Motor neuron (in vitro differentiated cells): ENCODE measurements at regions not wholly inside any gene's neighbourhood (a gene's known extent, or its start where the extent isn't known, plus 50 kb on each side); places are given as distances from the start of the nearest gene placed in this dataset.

Experiments used
- ATAC-seq, 8 experiments: fragments of 200-7000 bp; cut with Tn5 transposase; replicated peaks in 6 of 8; 2 replicates each; pipeline ENCODE4 v1.8.0; 2021; ENCODE audit warnings: mild to moderate bottlenecking in 8 of 8, moderate library complexity in 8 of 8
- H3K27ac ChIP-seq, 2 donors: fragments of 250-450 bp; sonication (Bioruptor Pico); 2 replicates each; pipeline ENCODE4 v1.9.0; 2021; ENCODE audit warnings: antibody characterized with exemption in 2 of 2, mild to moderate bottlenecking in 2 of 2, moderate library complexity in 1 of 2
- H3K4me1 ChIP-seq, 2 donors: fragments of 250-450 bp; sonication (Bioruptor Pico); replicated peaks in 1 of 2; 2 replicates each; pipeline ENCODE4 v1.6.1; 2021; ENCODE audit warnings: antibody characterized with exemption in 2 of 2, mild to moderate bottlenecking in 2 of 2, moderate library complexity in 1 of 2
- H3K4me3 ChIP-seq, 5 donors: fragments of 250-450 bp; sonication (Bioruptor Pico); 2 replicates each; pipeline ENCODE4 v1.9.0; 2021; ENCODE audit warnings: antibody characterized with exemption in 5 of 5, mild to moderate bottlenecking in 5 of 5, moderate library complexity in 4 of 5
- WGBS, 10 experiments: fragments of 450-650 bp; shearing (Covaris generic); methylation state at CpG; one replicate each; pipeline ENCODE4 v1.0.0; 2022; 5-methylcytosine and 5-hydroxymethylcytosine counted together
- in situ Hi-C, 9 experiments: fragments of 400-800 bp; cut with MboI; loops; one replicate each; pipeline ENCODE4 v1.15.0; 2021; ENCODE audit warnings: low sequenced_read_pairs in 9 of 9, low pct_unique_long_range_greater_than_20kb in 2 of 9; ENCODE audit not compliant: unreplicated experiment in 9 of 9

DNA sequence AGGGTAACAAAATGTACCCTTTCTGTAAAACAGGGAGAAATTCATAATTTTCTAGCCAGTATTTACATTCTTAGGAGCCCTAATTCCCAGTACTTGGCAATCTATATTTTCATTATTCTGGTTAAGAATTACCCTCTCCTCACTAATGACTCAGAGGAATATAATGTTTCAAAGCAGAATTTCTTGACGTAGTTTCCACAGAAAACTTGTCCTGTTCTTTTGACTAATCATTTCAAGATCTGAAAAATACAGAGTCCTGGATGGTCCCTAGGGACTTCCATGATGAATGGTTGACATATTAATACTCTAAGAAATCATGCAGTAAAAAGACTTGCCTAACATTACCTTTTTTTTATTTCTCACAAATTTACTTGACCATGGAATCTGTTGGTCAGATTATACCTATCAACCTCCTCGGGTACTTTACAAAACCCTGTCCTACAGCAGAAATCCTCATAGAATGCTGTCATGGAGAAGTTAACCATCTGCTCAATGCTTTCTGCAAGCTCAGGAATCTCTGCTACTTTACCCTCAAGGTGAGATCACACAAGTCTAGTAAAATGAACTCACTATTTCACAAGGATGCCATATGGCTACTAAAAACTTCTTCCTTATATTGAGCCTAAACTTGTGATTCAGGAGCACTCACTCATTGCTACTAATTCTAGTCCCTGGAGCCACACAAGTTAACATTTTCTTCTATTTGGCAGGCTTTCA lies 202.1 kb upstream of the CNR1 start:
- in situ Hi-C loops, result no loop called here
- WGBS, 10 experiments, result 8 to 90% (median 71%) methylated on average over 1 to 2 of the region's 2 CpGs; no CpG with 5 or more reads in 1 of the 10 experiments
- ATAC-seq, result no peak
- Histone ChIP-seq H3K4me1 (peaks cover 0 to 8% of the 10 kb centered on the region in 2 donors), H3K27ac (no peak overlapping the region), H3K4me3 (no peak overlapping the region)

- 0 to 100% (median 45%) methylated on average over 1 of the region's 1 CpG; no CpG with 5 or more reads in 4 of the 10 experiments for WGBS, 10 experiments
- Histone ChIP-seq H3K4me1 (peaks cover 0 to 8% of the 10 kb centered on the region in 2 donors), H3K27ac (no peak overlapping the region), H3K4me3 (no peak overlapping the region)
- in situ Hi-C loops, result no loop called here
- ATAC-seq, result no peak
These were observed 201.1 kb upstream of the CNR1 start for GRCh38 chr6:88367248-88367647.

GRCh38 chr6:88366672-88367071 lies 200.5 kb upstream of the CNR1 start:
- H3K4me1 ChIP-seq, result peaks cover 0 to 8% of the 10 kb centered on the region in 2 donors
- no peak for ATAC-seq
- WGBS, 10 experiments, result 0 to 100% (median 80%) methylated on average over 1 to 2 of the region's 2 CpGs; no CpG with 5 or more reads in 1 of the 10 experiments
- no peak overlapping the region for H3K27ac ChIP-seq
- no peak overlapping the region for H3K4me3 ChIP-seq
- in situ Hi-C loops, result no loop called here

- 0 to 94% (median 69%) methylated on average over 1 to 2 of the region's 2 CpGs; no CpG with 5 or more reads in 4 of the 10 experiments for WGBS, 10 experiments
- Histone ChIP-seq H3K27ac (no peak overlapping the region), H3K4me3 (no peak overlapping the region), H3K4me1 (peaks cover 0 to 8% of the 10 kb centered on the region in 2 donors)
- no peak for ATAC-seq
- in situ Hi-C loops, result no loop called here
These were observed 199.5 kb upstream of the CNR1 start for GRCh38 chr6:88365656-88366055.

DNA sequence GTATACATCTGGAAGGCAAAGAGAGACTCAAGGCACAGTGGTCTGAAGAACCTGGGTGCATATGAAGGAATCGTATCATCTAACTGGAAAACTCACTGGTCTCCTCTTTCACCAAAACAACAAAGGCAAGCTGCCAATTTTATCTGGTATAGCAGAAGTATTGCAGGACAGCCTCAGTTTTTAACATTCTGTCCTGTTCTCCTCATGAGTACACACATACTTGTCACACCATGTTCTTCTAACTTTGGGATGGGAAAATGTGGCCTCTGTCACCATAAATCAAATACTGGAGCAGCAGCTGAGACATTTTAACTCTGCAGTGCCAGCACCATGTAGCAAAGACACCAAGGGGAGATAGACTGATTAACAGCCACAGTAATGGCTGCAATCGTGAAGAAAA lies 199.1 kb upstream of the CNR1 start:
- 0 to 94% (median 80%) methylated on average over 1 to 2 of the region's 2 CpGs; no CpG with 5 or more reads in 5 of the 10 experiments for WGBS, 10 experiments
- no peak overlapping the region for H3K4me3 ChIP-seq
- in situ Hi-C loops, result no loop called here
- H3K27ac ChIP-seq, result no peak overlapping the region
- peaks cover 2 to 9% of the 10 kb centered on the region in 2 donors for H3K4me1 ChIP-seq
- no peak for ATAC-seq

DNA sequence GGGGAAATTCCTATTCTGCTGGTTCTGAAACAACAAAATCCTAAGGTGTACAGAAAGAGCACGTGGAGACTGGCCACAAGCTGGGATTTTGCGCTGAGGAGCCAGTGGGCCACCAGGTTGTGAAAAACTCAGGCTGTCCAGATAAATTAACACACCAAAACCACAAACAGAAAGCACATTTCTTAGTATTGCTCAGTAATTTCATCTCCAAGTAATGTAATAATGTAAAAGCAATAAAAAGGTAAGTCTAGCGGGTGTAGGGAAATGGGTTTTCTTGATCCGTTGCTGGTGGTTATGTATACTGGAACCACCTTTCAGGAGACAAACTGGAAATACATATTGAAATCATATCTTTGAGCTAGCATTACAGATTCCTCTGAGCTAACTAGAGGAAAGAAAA lies 195.6 kb upstream of the CNR1 start:
- ATAC-seq, result no peak
- Histone ChIP-seq H3K27ac (no peak overlapping the region), H3K4me3 (no peak overlapping the region), H3K4me1 (peaks cover 2 to 5% of the 10 kb centered on the region in 2 donors)
- WGBS, 10 experiments, result 20 to 95% (median 83%) methylated on average over 1 to 4 of the region's 4 CpGs; no CpG with 5 or more reads in 3 of the 10 experiments
- in situ Hi-C loops, result no loop called here

- peaks cover 2 to 5% of the 10 kb centered on the region in 2 donors for H3K4me1 ChIP-seq
- H3K4me3 ChIP-seq, result no peak overlapping the region
- ATAC-seq, result peak in 1 of 8 experiments; percentile 42
- WGBS, 10 experiments, result 20 to 100% (median 90%) methylated on average over 1 to 2 of the region's 3 CpGs; no CpG with 5 or more reads in 4 of the 10 experiments
- H3K27ac ChIP-seq, result no peak overlapping the region
- in situ Hi-C loops, result no loop called here
These were observed 195.2 kb upstream of the CNR1 start for GRCh38 chr6:88361298-88361697.

GRCh38 chr6:88360203-88360797 lies 194.2 kb upstream of the CNR1 start:
- peak in 4 of 8 experiments; percentile 18 to 58 (median 38) for ATAC-seq
- in situ Hi-C loops, result no loop called here
- H3K4me1 ChIP-seq, result peaks cover 2 to 5% of the 10 kb centered on the region in 2 donors
- WGBS, 10 experiments, result 0 to 40% (median 25%) methylated on average over 1 of the region's 1 CpG; no CpG with 5 or more reads in 5 of the 10 experiments
- no peak overlapping the region for H3K27ac ChIP-seq
- no peak overlapping the region for H3K4me3 ChIP-seq

- peaks cover 2 to 5% of the 10 kb centered on the region in 2 donors for H3K4me1 ChIP-seq
- in situ Hi-C loops, result no loop called here
- peak in 5 of 8 experiments; percentile 40 to 65 (median 64) for ATAC-seq
- no peak overlapping the region for H3K4me3 ChIP-seq
- WGBS, 10 experiments, result 0 to 93% (median 25%) methylated on average over 1 to 3 of the region's 3 CpGs; no CpG with 5 or more reads in 2 of the 10 experiments
- no peak overlapping the region for H3K27ac ChIP-seq
These were observed 193.5 kb upstream of the CNR1 start for GRCh38 chr6:88359530-88360202.

DNA sequence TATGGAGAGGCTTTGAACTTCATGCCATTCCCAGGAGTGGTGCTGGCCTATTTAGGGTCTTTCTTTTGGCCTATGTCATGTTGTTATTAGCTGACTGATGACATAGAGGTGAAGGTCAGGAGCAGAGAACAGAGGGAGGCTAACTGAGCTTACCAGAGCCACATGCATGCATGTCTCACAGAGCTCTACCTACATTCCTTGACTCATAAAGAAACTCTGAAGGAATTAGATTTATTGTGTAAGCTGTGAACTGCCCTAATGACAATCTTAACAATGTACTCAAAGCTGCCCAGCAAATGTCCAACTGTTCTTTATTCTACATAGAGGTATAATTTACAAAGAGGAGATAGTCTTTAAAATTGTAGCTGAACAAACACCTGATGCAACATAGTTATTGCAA lies 192.7 kb upstream of the CNR1 start:
- Histone ChIP-seq H3K27ac (no peak overlapping the region), H3K4me1 (peaks cover 2 to 5% of the 10 kb centered on the region in 2 donors), H3K4me3 (no peak overlapping the region)
- peak in 3 of 8 experiments; percentile 21 to 34 (median 26) for ATAC-seq
- in situ Hi-C loops, result no loop called here

- 0 to 83% (median 46%) methylated on average over 1 of the region's 1 CpG for WGBS, 10 experiments
- in situ Hi-C loops, result no loop called here
- ATAC-seq, result no peak
These were observed 183.4 kb upstream of the CNR1 start for GRCh38 chr6:88349511-88349910.

DNA sequence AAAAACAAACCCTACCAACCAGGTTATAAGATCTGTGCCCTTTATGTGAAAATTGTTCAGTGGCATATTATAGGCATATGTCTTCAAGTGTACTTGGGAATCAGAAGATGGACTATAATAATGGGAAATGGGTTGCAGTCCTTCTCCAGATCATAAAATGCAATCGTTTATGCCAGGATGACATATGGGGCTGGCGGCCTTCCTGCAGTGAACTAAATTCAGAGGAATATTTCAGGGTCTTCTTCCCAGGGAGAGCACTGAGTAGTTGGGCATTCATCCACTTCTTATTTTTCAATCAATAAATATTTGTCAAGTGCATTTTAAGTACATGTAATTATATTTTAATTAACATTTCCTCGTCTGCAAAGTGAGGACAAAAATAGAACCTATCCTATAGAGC lies 176.2 kb upstream of the CNR1 start:
- 10 to 96% (median 73%) methylated on average over 1 to 3 of the region's 3 CpGs for WGBS, 10 experiments
- in situ Hi-C loops, result no loop called here
- Histone ChIP-seq H3K4me1 (peaks cover 0 to 26% of the 10 kb centered on the region in 2 donors), H3K27ac (no peak overlapping the region), H3K4me3 (no peak overlapping the region)
- ATAC-seq, result no peak

More at GRCh38 chr6:88349511-88349910, 183.4 kb upstream of the CNR1 start:
- Histone ChIP-seq H3K4me3 (no peak overlapping the region), H3K4me1 (no peaks in the 10 kb centered on the region), H3K27ac (no peak overlapping the region)

DNA sequence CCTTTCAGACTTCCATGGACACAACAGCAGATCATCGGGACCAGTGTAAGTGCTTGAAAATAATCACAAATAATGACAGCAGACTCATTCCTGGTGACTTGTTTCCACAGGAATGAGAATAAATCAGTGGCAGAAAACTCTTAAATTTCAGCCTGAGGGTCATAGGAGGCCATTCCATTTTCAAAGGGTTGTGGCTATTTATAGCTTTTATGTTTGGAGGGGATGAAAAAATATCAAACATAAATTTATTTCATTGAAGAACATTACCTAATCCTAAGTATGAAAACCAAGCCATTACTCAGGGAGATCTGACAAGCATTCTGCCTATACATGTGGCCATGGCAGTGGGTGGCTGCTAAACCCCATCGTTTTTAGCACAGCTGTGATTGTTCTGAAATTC lies 173.6 kb upstream of the CNR1 start:
- H3K27ac ChIP-seq, result no peak overlapping the region
- 0 to 56% (median 20%) methylated on average over 1 to 2 of the region's 2 CpGs; no CpG with 5 or more reads in 1 of the 10 experiments for WGBS, 10 experiments
- H3K4me1 ChIP-seq, result peaks cover 0 to 26% of the 10 kb centered on the region in 2 donors
- ATAC-seq, result peak in 5 of 8 experiments; percentile 97 to 98 (median 98)
- in situ Hi-C loops, result no loop called here
- H3K4me3 ChIP-seq, result no peak overlapping the region
